Urinary bladder (tissue), 3 donors: ENCODE measurements at regions not wholly inside any gene's neighbourhood (a gene's known extent, or its start where the extent isn't known, plus 50 kb on each side); places are given as distances from the start of the nearest gene placed in this dataset.
"Not testable (repeated sequence)": the region's sequence is repeated elsewhere in the genome, so short reads cannot be mapped to it uniquely, and the experiment has no call there.

Experiments
- DNase-seq: peaks from one replicate; pipeline ENCODE4 v3.0.0-alpha.2; 2015; ENCODE audit errors: extremely low spot score
- H3K27ac ChIP-seq: one replicate; pipeline ENCODE4 v1.5.1; 2013; ENCODE audit warnings: low read depth, mild to moderate bottlenecking, moderate library complexity
- H3K36me3 ChIP-seq: one replicate; pipeline ENCODE4 v1.6.1; 2013; ENCODE audit warnings: mild to moderate bottlenecking, moderate library complexity; ENCODE audit not compliant: insufficient read depth
- H3K4me1 ChIP-seq: one replicate; pipeline ENCODE4 v1.6.1; 2013; ENCODE audit warnings: mild to moderate bottlenecking, moderate library complexity; ENCODE audit not compliant: insufficient read depth
- H3K4me3 ChIP-seq: one replicate; pipeline ENCODE4 v1.5.1; 2013; ENCODE audit warnings: low read depth, low read length
- WGBS: extraction: QIAGEN DNeasy Blood & Tissue Kit; methylation state at CpG from one replicate; pipeline ENCODE4 v1.1.7; 2013; 5-methylcytosine and 5-hydroxymethylcytosine counted together
- donor health status: healthy with polysubstance abuse.
- donor health status: healthy.

DNA sequence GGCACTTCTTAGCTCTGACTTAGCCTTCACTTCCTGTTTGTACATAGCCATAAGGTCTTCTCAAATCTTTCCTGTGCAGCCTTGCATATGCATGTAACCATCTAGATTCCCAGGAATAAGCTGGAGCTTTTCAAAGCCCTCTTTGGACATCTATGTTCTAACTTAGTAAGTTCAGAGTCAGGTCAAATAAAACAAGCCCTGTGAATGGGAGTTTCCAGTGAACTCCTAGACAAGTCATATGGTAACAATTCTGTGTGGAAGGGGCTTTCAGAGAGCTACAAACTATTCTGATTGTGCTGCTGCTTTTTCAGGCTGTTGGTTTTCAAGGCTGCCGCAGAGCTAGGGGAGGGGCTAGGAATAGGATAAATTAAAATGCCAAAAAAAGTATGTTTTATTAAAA is 208.4 kb upstream of the AKR1E2 start:
- DNase-seq = no peak
- H3K27ac ChIP-seq = no peak overlapping the region
- 88% methylated on average over 1 of the region's 1 CpG for WGBS
- no peak overlapping the region for H3K4me3 ChIP-seq
- no peaks in the 10 kb centered on the region for H3K4me1 ChIP-seq
- no peaks in the 10 kb centered on the region for H3K36me3 ChIP-seq

DNA sequence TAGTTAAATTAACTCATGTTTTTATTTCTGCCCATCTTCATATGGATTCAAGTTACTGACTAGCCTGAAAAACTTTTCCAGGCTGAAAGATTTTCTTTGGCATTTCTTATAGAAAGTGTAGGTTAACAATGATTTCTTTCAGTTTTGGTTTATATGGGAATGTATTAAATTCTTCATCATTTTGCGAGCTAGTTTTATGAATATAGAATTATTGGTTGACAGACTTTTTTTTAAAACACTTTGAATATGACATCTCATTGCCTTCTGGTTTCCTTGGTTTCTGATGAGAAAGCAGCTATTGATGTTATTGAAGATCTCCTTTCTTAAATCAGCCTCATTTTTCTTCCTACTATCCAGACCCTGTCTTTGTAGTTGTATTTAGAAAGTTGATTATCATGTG is 211.0 kb upstream of the AKR1E2 start:
- DNase-seq = no peak
- no peaks in the 10 kb centered on the region for H3K4me1 ChIP-seq
- 97% methylated on average over 1 of the region's 1 CpG for WGBS
- H3K27ac ChIP-seq = no peak overlapping the region
- H3K36me3 ChIP-seq = no peaks in the 10 kb centered on the region
- no peak overlapping the region for H3K4me3 ChIP-seq

DNA sequence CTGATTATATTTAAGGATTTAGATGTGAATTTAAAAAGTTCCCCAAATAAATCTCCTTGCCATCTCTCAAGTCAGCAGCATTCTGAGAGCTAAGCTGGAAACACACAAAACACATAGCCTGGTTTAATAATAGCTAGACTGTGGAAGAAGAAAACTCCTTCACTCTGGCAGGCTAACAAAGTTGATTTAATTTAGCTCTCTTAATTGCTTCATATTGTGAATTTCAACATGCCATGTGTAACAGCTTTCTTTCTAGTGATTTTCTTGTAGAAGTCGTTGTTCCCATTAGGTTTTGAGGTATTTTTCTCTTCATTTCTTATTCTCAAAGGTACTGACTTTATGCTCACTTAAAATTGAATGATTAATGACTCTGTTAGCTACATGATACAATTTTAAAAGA is 216.8 kb upstream of the AKR1E2 start:
- WGBS = 84% methylated on average over 1 of the region's 1 CpG
- H3K27ac ChIP-seq = no peak overlapping the region
- H3K36me3 ChIP-seq = no peaks in the 10 kb centered on the region
- no peak for DNase-seq
- no peak overlapping the region for H3K4me3 ChIP-seq
- no peaks in the 10 kb centered on the region for H3K4me1 ChIP-seq

- Histone ChIP-seq H3K36me3 (no peaks in the 10 kb centered on the region), H3K4me1 (no peaks in the 10 kb centered on the region), H3K27ac (no peak overlapping the region), H3K4me3 (no peak overlapping the region)
- 89% methylated on average over 13 of the region's 13 CpGs for WGBS
- no peak for DNase-seq
Measured at GRCh38 chr10:4607681-4608080, 218.3 kb upstream of the AKR1E2 start.

DNA sequence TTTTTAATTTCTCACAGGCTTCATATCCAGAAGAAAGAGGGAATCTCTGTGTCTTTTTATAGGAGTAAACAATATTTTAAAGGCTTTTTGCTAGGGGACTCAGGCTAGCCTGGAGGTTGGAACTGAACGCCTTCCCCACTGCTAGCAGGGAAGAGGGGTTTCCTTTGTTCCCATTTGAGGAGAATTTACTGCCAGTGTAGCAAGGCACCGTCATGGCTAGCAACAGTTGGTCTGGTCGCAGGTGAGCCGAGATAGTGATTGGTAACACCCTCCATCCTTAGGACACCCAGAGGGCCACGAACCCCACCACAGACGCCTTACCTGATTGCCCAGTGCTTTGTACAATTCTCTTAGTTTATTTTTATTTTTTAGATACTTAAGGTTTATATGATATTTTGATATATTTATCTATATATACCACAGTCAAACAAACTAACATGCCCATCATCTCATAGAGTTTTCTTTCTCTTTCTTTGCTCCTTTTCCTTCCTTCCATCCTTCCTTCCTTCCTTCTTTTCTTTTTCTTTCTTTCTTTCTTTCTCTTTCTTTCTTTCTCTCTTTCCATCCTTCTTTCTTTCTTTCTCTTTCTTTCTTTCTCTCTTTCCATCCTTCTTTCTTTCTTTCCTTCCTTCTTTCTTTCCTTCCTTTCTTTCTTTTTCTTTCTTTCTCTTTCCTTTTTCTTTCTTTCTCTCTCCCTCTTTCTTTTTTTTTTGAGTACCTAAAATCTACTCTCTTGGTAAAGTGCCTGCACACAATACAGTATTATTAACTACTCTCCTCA is 219.0 kb upstream of the AKR1E2 start:
- no peak for DNase-seq
- Histone ChIP-seq H3K27ac (no peak overlapping the region), H3K36me3 (no peaks in the 10 kb centered on the region), H3K4me1 (no peaks in the 10 kb centered on the region), H3K4me3 (no peak overlapping the region)
- WGBS = 83% methylated on average over 6 of the region's 6 CpGs

DNA sequence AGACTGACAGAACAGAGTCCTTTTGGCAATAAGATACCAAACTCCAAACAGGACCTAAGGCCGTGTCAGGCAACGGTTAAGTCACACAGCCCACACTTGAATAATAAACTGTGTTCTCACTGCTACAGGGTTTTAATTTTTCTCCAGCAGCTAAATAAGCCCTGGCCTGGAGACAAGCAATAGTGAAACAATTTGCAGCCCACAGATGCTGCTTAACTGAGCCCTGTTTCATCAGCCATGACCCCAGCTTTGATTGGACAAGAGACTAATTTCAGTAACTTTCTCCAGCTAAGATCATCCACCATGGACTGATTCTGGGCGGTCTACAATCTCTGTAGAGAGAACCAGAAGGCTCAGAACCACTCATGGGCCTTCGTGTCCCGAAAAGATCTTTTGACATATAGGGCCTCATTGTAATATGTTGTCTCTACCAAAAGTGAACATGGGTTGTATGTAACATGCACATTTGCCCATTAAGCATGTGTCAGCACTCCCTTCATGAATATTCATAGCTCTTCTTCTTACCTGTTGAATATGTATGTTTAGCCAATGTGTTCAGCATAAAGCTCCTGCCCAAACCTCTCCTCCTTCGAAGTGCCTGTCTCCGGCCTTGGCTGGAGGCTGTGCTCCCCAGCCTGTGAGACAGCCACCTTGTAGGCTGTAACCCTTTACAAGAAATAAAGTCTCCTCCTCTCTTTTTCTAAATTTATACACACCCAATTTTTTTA is 223.1 kb upstream of the AKR1E2 start:
- H3K36me3 ChIP-seq = no peaks in the 10 kb centered on the region
- no peaks in the 10 kb centered on the region for H3K4me1 ChIP-seq
- H3K4me3 ChIP-seq = no peak overlapping the region
- H3K27ac ChIP-seq = no peak overlapping the region
- WGBS = 88% methylated on average over 7 of the region's 7 CpGs
- DNase-seq = no peak

DNA sequence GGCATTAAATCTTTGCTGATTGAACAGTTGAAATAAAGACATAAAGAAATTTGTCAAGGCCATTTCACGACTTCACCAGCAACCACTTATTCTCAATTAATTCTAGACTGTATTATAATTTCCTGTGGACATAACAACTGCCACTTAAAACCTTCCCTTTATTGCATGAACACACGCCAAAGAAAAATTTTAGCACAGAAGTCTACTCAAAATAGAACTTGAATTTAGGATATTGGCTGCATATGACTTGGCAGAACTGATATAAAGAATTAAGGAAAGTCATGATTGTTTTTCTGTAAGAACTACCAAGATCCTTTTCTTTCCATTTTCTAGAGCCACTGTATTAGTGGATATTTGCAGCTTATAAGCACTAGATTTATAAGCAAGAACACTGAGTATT is 226.5 kb upstream of the AKR1E2 start:
- Histone ChIP-seq H3K36me3 (no peaks in the 10 kb centered on the region), H3K4me3 (no peak overlapping the region), H3K27ac (no peak overlapping the region), H3K4me1 (no peaks in the 10 kb centered on the region)
- no peak for DNase-seq
- 83% methylated on average over 2 of the region's 2 CpGs for WGBS

DNA sequence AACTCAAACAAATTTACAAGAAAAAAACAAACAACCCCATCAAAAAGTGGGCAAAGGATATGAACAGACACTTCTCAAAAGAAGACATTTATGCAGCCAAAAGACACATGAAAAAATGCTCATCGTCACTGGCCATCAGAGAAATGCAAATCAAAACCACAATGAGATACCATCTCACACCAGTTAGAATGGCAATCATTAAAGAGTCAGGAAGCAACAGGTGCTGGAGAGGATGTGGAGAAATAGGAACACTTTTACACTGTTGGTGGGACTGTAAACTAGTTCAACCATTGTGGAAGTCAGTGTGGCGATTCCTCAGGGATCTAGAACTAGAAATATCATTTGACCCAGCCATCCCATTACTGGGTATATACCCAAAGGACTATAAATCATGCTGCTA is 228.1 kb upstream of the AKR1E2 start:
- H3K27ac ChIP-seq, DNase-seq, H3K4me1 ChIP-seq, H3K36me3 ChIP-seq, H3K4me3 ChIP-seq: not testable (repeated sequence)
- WGBS = 86% methylated on average over 1 of the region's 2 CpGs

DNA sequence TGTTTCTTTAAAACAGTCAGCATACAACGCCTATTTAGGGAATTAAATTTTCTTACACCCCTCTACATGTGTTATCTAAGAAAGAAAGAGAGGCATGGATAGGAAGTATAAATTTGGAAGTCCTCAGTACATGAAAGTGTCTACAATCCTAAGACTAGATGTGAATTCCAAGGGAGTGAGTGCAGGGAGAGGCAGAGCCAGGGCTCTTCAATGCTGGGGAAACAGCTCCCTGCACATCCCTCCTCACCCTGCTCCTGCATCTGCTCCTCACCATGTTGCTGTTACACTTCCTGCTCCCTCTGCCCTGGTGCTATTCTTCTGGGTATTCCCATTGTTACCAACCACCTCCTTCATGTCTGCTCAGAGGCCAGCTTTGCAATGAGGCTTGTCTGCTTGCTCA is 229.1 kb upstream of the AKR1E2 start:
- no peak overlapping the region for H3K4me3 ChIP-seq
- no peaks in the 10 kb centered on the region for H3K4me1 ChIP-seq
- H3K27ac ChIP-seq = no peak overlapping the region
- no peak for DNase-seq
- WGBS = 68% methylated on average over 1 of the region's 1 CpG
- no peaks in the 10 kb centered on the region for H3K36me3 ChIP-seq

DNA sequence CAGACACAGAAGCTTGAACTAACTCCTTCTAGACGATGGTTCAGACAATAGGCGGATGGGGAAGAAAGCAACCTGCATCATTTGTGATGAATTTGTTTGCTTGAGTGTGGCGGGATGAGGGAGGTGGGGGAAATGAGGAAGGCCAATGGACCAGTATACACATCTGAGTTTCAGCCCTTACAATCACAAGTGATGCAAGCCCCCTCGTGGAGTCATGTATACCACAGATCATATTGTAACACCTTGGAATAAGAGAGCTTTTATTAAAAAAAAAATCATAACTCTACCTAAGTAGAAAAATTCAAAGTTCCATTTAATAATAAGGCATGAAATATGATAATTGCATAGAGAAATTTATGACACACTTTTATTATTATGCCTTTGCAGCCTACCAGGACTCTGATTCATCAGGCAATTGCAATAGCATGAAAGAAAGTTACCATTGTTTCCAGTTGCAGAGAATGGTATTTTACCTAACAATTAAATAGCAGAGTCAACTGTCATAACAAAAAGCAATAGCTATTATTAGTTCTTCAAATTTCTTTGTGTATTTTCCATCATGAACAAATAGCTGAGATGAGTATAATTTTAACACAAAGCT is 230.2 kb upstream of the AKR1E2 start:
- no peak overlapping the region for H3K27ac ChIP-seq
- H3K4me1 ChIP-seq = no peaks in the 10 kb centered on the region
- WGBS = 95% methylated on average over 4 of the region's 4 CpGs
- no peak overlapping the region for H3K4me3 ChIP-seq
- no peaks in the 10 kb centered on the region for H3K36me3 ChIP-seq
- DNase-seq = no peak

DNA sequence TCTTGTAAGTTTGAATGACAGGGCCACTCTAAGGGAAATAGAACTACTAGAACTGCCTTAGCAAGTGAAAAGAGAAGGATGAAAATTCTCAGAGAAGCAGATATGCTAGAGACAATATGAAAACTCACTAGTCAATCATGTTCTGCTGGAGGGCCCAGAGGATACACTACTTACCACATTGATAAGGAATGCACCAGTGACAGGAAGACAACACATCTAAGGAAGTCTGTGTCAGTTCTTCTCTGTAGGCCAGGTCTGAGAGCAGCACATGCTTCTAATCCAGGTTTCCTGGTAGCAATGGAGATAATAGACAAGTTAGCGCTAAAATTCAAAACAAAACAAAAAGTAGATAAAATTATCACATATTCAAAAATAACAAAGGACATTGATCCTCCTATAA is 235.2 kb upstream of the AKR1E2 start:
- Histone ChIP-seq H3K27ac (no peak overlapping the region), H3K4me3 (no peak overlapping the region), H3K36me3 (no peaks in the 10 kb centered on the region), H3K4me1 (no peaks in the 10 kb centered on the region)
- DNase-seq = no peak
- 97% methylated on average over 1 of the region's 1 CpG for WGBS

DNA sequence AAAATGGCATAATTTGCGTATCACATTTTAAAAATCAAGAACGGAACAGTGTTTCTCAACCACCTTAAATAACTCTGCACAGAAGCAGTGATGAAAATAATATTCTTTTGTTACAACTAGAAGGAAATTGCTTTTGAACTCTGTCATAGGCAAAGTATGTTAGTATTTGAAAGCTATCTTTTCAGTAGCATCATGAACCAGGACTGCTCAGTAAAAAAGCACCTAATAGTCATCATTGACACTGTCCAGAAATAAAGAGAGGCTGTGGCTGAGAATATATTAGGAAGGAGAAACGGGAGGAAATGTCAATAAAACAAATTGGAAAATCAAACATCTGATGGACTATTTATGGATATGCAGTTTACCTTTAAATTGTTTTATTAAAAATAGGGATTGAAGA is 237.2 kb upstream of the AKR1E2 start:
- WGBS = 83% methylated on average over 3 of the region's 3 CpGs
- Histone ChIP-seq H3K4me3 (no peak overlapping the region), H3K27ac (no peak overlapping the region), H3K36me3 (no peaks in the 10 kb centered on the region), H3K4me1 (no peaks in the 10 kb centered on the region)
- no peak for DNase-seq

DNA sequence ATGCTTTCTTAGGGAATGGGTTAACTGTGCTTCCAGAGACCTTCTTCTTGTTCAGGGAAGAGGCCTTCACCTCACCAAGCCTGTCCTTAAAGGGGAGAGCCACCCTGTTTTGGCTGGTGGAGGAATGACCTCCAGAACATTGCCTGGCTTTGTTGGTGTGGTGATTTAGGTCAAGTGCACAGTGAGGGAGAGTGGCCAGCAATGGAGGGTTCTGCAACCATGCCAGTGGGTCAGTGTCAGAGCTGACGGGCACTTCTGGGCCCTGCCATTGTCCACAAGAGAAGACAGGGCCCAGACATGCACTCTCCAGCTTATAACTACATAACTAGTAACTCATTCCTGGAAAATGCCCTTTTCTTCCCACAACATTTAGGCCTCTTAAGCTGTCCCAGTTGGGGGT is 238.5 kb upstream of the AKR1E2 start:
- Histone ChIP-seq H3K4me1 (no peaks in the 10 kb centered on the region), H3K4me3 (no peak overlapping the region), H3K36me3 (no peaks in the 10 kb centered on the region), H3K27ac (no peak overlapping the region)
- no peak for DNase-seq
- WGBS = 98% methylated on average over 1 of the region's 1 CpG

GRCh38 chr10:4586776-4587175 is 239.2 kb upstream of the AKR1E2 start:
- Histone ChIP-seq H3K4me1 (no peaks in the 10 kb centered on the region), H3K4me3 (no peak overlapping the region), H3K27ac (no peak overlapping the region), H3K36me3 (no peaks in the 10 kb centered on the region)
- 62% methylated on average over 4 of the region's 4 CpGs for WGBS
- no peak for DNase-seq
